ENCODE measurements at regions not wholly inside any gene's neighbourhood (a gene's known extent, or its start where the extent isn't known, plus 50 kb on each side); places are given as distances from the start of the nearest gene placed in this dataset.

DNA sequence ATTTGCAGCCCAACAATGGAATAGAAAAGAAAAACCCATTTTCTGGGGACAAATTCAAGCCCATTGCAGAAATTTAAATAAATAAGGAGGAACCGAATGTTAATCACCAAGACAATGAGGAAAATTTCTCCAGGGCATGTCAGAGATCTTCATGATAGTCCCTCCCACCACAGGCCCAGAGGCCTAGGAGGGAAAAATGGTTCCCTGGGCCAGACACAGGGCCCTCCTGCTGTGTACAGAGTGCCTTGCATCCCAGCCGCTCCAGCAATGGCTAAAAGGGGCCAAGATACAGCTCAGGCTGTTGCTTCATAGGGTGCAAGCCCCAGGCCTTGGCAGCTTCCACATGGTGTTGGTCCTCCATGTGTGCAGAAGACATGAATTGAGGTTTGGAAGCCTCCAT is 73.4 kb upstream of the FOXE1 start:
- 83 to 90% methylated on average over 2 of the region's 2 CpGs for WGBS, 2 donors

DNA sequence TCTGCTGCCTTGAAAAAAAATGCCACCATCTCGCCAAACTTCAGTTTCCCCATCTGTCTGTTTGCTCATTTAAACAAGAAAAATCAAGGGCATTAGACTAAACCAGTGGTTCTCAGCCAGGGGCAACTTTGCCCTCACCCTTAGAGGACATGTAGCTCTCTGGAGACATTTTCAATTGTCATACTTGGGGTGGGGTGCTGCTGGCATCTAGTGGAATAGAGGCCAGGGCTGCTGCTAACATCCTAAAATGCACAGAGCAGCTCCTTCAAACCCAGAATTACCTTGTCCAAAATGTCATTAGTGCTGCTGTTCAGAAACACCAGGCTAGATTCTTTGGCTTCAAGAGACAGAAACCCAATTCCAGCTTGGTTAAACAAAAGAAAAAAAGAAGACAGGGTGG is 71.1 kb upstream of the FOXE1 start:
- Histone ChIP-seq H3K9me3 (peaks cover 0 to 19% (median 15%) of the 10 kb centered on the region in 3 donors), H3K27ac (peak overlapping the region in 3 of 4 donors; percentile 63 to 79 (median 73)), H3K36me3 (no peaks in the 10 kb centered on the region), H3K4me1 (peaks cover 0 to 33% (median 10%) of the 10 kb centered on the region in 3 donors), H3K4me3 (no peak overlapping the region), H3K27me3 (peaks cover 0 to 7% (median 1%) of the 10 kb centered on the region in 4 donors)
- DNase-seq, result no peak
- 20 to 21% methylated on average over 1 of the region's 1 CpG for WGBS, 2 donors
- TF ChIP-seq POLR2A (IDR thresholded peaks at IDR 0.05), result no peak
- TF ChIP-seq, protein P1, sequence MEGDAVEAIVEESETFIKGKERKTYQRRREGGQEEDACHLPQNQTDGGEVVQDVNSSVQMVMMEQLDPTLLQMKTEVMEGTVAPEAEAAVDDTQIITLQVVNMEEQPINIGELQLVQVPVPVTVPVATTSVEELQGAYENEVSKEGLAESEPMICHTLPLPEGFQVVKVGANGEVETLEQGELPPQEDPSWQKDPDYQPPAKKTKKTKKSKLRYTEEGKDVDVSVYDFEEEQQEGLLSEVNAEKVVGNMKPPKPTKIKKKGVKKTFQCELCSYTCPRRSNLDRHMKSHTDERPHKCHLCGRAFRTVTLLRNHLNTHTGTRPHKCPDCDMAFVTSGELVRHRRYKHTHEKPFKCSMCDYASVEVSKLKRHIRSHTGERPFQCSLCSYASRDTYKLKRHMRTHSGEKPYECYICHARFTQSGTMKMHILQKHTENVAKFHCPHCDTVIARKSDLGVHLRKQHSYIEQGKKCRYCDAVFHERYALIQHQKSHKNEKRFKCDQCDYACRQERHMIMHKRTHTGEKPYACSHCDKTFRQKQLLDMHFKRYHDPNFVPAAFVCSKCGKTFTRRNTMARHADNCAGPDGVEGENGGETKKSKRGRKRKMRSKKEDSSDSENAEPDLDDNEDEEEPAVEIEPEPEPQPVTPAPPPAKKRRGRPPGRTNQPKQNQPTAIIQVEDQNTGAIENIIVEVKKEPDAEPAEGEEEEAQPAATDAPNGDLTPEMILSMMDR (IDR thresholded peaks at IDR 0.05), result peak in 3 of 6 experiments; percentile 7 to 41 (median 8)
- intact Hi-C loops (cut with DNase I), result no loop called here

More for the DNA sequence above, 73.4 kb upstream of the FOXE1 start:
- Histone ChIP-seq H3K4me1 (peaks cover under 1 to 26% (median 8%) of the 10 kb centered on the region in 3 donors), H3K27ac (no peak overlapping the region), H3K4me3 (no peak overlapping the region), H3K36me3 (no peaks in the 10 kb centered on the region), H3K9me3 (peaks cover 0 to 19% (median 15%) of the 10 kb centered on the region in 3 donors), H3K27me3 (peaks cover 0 to 10% (median 1%) of the 10 kb centered on the region in 4 donors)
- intact Hi-C loops (cut with DNase I), result no loop called here
- no peak for TF ChIP-seq POLR2A (IDR thresholded peaks at IDR 0.05)
- TF ChIP-seq, protein P1 (IDR thresholded peaks at IDR 0.05), result no peak
- DNase-seq, result no peak

DNA sequence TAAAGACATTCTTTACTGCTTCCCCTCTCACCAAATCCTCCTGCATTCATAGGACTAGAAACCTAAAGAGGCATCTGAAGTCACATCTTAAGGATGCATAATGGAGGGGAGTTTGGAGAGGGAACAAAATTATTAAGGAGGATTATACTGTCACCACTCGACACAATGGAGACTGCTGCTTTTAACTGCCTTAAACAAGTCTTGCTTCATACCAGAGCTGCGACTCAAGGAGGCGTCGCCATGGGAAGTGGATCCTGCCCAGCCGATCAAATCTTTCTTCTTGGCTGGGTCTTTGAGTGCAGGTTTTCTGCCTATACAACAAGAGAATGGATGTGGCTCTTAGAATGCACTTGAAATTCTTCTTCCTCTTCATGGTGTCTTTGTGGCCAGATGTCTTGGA is 66.7 kb upstream of the FOXE1 start:
- Histone ChIP-seq H3K4me1 (peaks cover 0 to 39% (median 10%) of the 10 kb centered on the region in 3 donors), H3K27me3 (peaks cover 0 to 2% (median 0%) of the 10 kb centered on the region in 4 donors), H3K36me3 (no peaks in the 10 kb centered on the region), H3K4me3 (no peak overlapping the region), H3K27ac (peak overlapping the region in 3 of 4 donors; percentile 41 to 68 (median 66)), H3K9me3 (no peaks in the 10 kb centered on the region)
- 44 to 48% methylated on average over 5 of the region's 5 CpGs for WGBS, 2 donors
- intact Hi-C loops (cut with DNase I), result no loop called here
- TF ChIP-seq POLR2A (IDR thresholded peaks at IDR 0.05), result no peak
- TF ChIP-seq, protein P1 (IDR thresholded peaks at IDR 0.05), result no peak
- DNase-seq, result no peak

DNA sequence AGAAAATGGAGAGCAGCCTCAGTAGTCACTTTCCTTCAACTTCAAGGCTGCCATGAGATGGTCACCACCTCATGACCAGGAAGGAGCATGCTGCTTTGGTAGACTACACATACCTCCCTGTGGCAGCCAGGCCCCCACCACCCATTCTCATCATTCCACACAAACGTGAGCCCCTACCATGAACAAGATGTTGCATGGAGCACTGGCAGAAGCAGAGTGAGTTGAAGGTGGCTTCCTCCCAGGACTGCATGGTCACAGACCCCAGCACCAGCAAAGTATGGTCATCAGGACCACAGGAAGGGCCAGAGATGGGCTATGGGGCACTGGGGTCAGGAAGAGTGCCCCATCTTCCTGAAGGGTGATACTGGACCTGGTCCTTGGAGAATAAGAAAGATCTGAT is 65.5 kb upstream of the FOXE1 start:
- Histone ChIP-seq H3K9me3 (no peaks in the 10 kb centered on the region), H3K4me3 (no peak overlapping the region), H3K36me3 (no peaks in the 10 kb centered on the region), H3K27me3 (peaks cover 0 to 2% (median 0%) of the 10 kb centered on the region in 4 donors), H3K27ac (peak overlapping the region in 1 of 4 donors; percentile 68), H3K4me1 (peaks cover 0 to 33% (median 5%) of the 10 kb centered on the region in 3 donors)
- no peak for TF ChIP-seq POLR2A (IDR thresholded peaks at IDR 0.05)
- TF ChIP-seq, protein P1 (IDR thresholded peaks at IDR 0.05), result no peak
- intact Hi-C loops (cut with DNase I), result no loop called here
- WGBS, 2 donors, result 86% methylated on average over 1 of the region's 1 CpG; no CpG with 5 or more reads in 1 of the 2 donors
- DNase-seq, result no peak

DNA sequence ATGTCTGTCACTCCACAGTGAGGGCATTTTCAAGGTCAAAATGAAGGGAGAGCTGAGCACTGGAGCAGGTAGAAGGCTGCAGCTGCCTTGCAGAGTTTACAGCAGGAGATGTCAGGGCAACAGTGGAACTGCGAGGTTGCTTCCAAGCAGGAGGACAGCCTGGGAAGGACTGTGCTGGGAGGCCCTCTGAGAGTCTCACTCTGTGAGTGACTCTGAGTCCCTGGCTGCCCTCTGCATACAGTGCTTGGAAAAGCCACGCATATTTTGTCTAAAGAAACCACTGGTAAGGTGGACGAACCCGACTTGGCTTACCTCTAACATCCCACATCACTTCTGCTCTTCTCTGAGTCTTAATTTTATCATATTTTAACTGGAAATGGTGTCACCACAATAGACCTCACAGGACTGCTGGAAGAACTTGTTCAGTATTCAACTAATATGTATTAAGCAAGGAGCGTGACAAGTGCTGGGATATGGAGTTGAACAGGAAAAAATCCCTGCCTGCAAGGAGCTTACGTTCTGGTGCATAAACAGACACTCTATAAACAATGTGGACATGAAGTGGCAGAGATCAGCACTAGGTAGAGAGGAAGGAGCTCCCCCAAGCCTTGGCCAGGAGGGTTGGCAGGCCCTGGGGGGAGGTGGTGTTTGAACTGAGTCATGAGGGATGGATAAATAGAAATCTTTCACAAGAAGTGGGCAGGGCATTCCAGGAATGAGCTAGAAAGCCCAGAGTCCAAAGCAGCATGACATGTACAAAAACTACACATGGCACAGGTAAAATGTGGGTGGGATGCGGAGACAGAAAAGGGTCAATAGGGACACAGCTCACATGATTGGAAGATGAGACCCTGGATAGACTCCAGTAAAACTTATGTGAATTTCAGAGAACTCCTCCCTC is 64.0 kb upstream of the FOXE1 start:
- TF ChIP-seq, protein P1 (IDR thresholded peaks at IDR 0.05), result peak in 1 of 6 experiments; percentile 4
- no peak for TF ChIP-seq POLR2A (IDR thresholded peaks at IDR 0.05)
- WGBS, 2 donors, result 74 to 81% methylated on average over 7 of the region's 7 CpGs
- no peaks in the 10 kb centered on the region for H3K9me3 ChIP-seq
- peaks cover 0 to 31% (median 5%) of the 10 kb centered on the region in 3 donors for H3K4me1 ChIP-seq
- no peaks in the 10 kb centered on the region for H3K27me3 ChIP-seq
- peak overlapping the region in 1 of 4 donors; percentile 36 for H3K27ac ChIP-seq
- no peak overlapping the region for H3K4me3 ChIP-seq
- no peaks in the 10 kb centered on the region for H3K36me3 ChIP-seq
- DNase-seq, result no peak
- intact Hi-C loops (cut with DNase I), result no loop called here

Measured in esophagus squamous epithelium (tissue), 5 donors.